ENCODE measurements at regions not wholly inside any gene's neighbourhood (a gene's known extent, or its start where the extent isn't known, plus 50 kb on each side); places are given as distances from the start of the nearest gene placed in this dataset.

DNA sequence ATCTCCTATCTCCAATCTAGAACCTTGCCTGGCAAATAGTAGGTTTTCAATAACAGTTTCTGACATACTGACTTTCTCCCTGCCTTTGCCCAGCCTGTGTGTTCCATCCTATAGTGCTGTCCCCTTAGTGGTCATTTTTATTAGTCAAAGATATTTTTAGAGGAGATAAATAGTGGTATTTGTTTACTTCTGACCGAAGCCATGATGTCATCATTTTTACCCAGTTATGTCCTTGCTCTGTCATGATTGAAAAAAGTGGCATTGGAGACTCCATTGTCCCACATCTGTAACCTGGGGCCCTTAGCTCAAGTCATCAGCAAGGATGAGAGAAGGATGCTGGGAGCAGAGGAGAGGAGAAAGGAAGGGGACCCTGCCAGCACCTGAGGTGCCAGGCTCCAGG is 80.6 kb upstream of the ATP2B2 start:
- no peak overlapping the region for H3K27ac Mint-ChIP-seq
- H3K27me3 ChIP-seq (ENCODE audit: insufficient read depth, low read length), result peaks cover 3% of the 10 kb centered on the region
- H3K4me3 Mint-ChIP-seq, result no peak overlapping the region
- no peaks in the 10 kb centered on the region for H3K9me3 ChIP-seq (ENCODE audit: control insufficient read depth in 1 of 2, low read length in 2 of 2)
- no peak overlapping the region for H3K27ac ChIP-seq (ENCODE audit: low read depth, low read length)
- no peak for DNase-seq
- peaks cover 17 to 22% of the 10 kb centered on the region in 2 donors for H3K27me3 Mint-ChIP-seq
- no peak overlapping the region for H3K4me3 ChIP-seq (ENCODE audit: low read length in 2 of 2)
- H3K4me1 ChIP-seq (ENCODE audit: insufficient read depth, low read length), result no peaks in the 10 kb centered on the region
- POLR2A ChIA-PET (ENCODE audit: partially characterized antibody), result no interaction called here
- CTCF ChIA-PET (ENCODE audit: partially characterized antibody), result no interaction called here
- no peaks in the 10 kb centered on the region for H3K36me3 ChIP-seq (ENCODE audit: insufficient read depth, low read length)
- intact Hi-C loops (cut with micrococcal nuclease), result no loop called here
- no peaks in the 10 kb centered on the region for H3K36me3 Mint-ChIP-seq
- H3K9me3 Mint-ChIP-seq, result peaks cover 0 to 5% (median 0%) of the 10 kb centered on the region in 8 donors
- H3K4me1 Mint-ChIP-seq, result peaks cover 0 to 1% (median 0%) of the 10 kb centered on the region in 4 donors

DNA sequence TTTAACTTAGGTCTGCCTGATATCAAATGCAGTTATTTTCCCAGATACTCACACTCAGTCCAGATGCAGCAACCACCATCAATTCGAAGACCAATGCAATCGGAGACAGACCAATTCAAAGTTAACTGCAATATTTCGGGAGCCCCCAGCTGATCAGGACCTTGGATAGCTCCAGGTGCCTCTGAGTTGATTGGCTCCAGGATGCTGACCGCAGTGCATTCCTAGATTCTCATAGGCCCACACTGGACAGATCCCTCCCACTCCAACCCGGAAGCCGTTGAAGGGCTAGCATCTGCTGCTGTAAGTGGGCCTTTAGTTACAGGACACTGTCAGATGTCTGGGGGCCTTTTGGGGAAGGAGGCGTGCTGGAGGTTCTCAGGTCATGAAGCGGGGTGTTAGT is 89.5 kb upstream of the ATP2B2 start:
- CTCF ChIA-PET (ENCODE audit: partially characterized antibody), result no interaction called here
- Mint-ChIP-seq H3K4me1 (no peaks in the 10 kb centered on the region), H3K27ac (no peak overlapping the region), H3K36me3 (no peaks in the 10 kb centered on the region), H3K9me3 (peaks cover 0 to 2% (median 0%) of the 10 kb centered on the region in 8 donors), H3K4me3 (no peak overlapping the region), H3K27me3 (peaks cover 6 to 17% of the 10 kb centered on the region in 2 donors)
- Histone ChIP-seq H3K27ac (ENCODE audit: low read depth, low read length) (no peak overlapping the region), H3K27me3 (ENCODE audit: insufficient read depth, low read length) (no peaks in the 10 kb centered on the region), H3K9me3 (ENCODE audit: control insufficient read depth in 1 of 2, low read length in 2 of 2) (no peaks in the 10 kb centered on the region), H3K36me3 (ENCODE audit: insufficient read depth, low read length) (no peaks in the 10 kb centered on the region), H3K4me3 (ENCODE audit: low read length in 2 of 2) (no peak overlapping the region), H3K4me1 (ENCODE audit: insufficient read depth, low read length) (no peaks in the 10 kb centered on the region)
- POLR2A ChIA-PET (ENCODE audit: partially characterized antibody), result interaction anchor here (1.2 kb wide), 1 partner anchor 8 kb away, joined by 4 read pairs; no protein-coding TSS in a partner anchor
- peak in 4 of 5 donors; percentile 26 to 38 (median 35) for DNase-seq
- intact Hi-C loops (cut with micrococcal nuclease), result no loop called here

DNA sequence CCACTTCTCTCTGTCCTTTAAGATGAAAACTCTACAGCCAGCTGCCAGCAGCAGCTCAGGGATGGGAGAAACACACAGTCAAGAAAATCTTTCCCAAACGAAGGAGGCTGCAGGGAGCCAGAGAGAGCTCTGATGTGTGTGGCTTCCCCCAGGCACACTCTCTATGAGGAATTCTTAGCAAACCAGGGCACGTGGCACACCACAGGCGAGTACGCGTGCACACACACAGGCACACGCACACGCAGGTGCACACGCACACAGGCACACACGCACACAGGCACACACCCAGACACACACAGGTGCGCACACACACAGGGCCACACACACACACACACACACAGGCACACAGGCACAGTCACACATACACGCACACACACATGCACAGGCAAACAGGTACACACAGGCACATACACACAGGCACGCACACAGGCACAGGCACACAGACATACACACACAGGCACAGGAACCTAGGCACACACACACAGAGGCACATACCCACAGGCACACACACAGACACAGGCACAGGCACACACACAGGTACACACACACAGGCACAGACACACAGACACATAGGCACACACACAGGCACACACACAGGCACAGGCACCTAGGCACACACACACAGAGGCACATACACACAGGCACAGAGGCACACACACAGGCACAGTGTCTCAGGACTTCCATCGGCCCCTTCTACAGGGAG is 91.5 kb upstream of the ATP2B2 start:
- Mint-ChIP-seq H3K27ac (no peak overlapping the region), H3K4me3 (no peak overlapping the region), H3K9me3 (peaks cover 0 to 2% (median 0%) of the 10 kb centered on the region in 8 donors), H3K36me3 (no peaks in the 10 kb centered on the region), H3K4me1 (peaks cover 0 to 6% (median 2%) of the 10 kb centered on the region in 4 donors), H3K27me3 (peaks cover 6 to 13% of the 10 kb centered on the region in 2 donors)
- H3K4me3 ChIP-seq (ENCODE audit: low read length in 2 of 2), result no peak overlapping the region
- ChIA-PET POLR2A (ENCODE audit: partially characterized antibody) (no interaction called here), CTCF (ENCODE audit: partially characterized antibody) (no interaction called here)
- H3K4me1 ChIP-seq (ENCODE audit: insufficient read depth, low read length), result peaks cover 10% of the 10 kb centered on the region
- H3K36me3 ChIP-seq (ENCODE audit: insufficient read depth, low read length), result no peaks in the 10 kb centered on the region
- H3K27ac ChIP-seq (ENCODE audit: low read depth, low read length), result no peak overlapping the region
- H3K27me3 ChIP-seq (ENCODE audit: insufficient read depth, low read length), result no peaks in the 10 kb centered on the region
- no peak for DNase-seq
- intact Hi-C loops (cut with micrococcal nuclease), result no loop called here
- no peaks in the 10 kb centered on the region for H3K9me3 ChIP-seq (ENCODE audit: control insufficient read depth in 1 of 2, low read length in 2 of 2)

DNA sequence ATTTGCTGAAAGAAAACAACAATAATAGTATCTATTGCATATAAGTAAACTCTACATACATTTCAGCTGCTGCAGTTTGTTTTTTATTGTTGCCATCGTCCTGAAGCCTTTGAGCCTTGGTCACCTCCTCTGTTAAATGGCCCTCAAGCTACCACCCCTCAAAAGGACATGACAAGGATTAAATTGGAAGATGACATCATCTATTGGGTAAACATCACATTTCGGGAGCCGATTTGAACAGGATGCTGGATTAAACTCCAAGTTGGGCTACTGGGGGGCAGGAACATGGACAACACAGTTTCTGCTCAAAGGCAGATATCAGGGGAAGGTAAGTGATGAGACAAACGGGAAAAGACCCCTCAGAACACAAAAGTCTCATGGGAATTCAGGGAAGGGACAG is 92.3 kb upstream of the ATP2B2 start:
- peaks cover 7 to 14% (median 10%) of the 10 kb centered on the region in 4 donors for H3K4me1 Mint-ChIP-seq
- CTCF ChIA-PET (ENCODE audit: partially characterized antibody), result no interaction called here
- no peaks in the 10 kb centered on the region for H3K9me3 ChIP-seq (ENCODE audit: control insufficient read depth in 1 of 2, low read length in 2 of 2)
- H3K9me3 Mint-ChIP-seq, result peaks cover 0 to 2% (median 0%) of the 10 kb centered on the region in 8 donors
- no peak overlapping the region for H3K27ac ChIP-seq (ENCODE audit: low read depth, low read length)
- no peaks in the 10 kb centered on the region for H3K36me3 Mint-ChIP-seq
- no peaks in the 10 kb centered on the region for H3K36me3 ChIP-seq (ENCODE audit: insufficient read depth, low read length)
- no peaks in the 10 kb centered on the region for H3K27me3 ChIP-seq (ENCODE audit: insufficient read depth, low read length)
- no peak for DNase-seq
- H3K4me1 ChIP-seq (ENCODE audit: insufficient read depth, low read length), result peaks cover 18% of the 10 kb centered on the region
- intact Hi-C loops (cut with micrococcal nuclease), result no loop called here
- peaks cover 6 to 13% of the 10 kb centered on the region in 2 donors for H3K27me3 Mint-ChIP-seq
- no peak overlapping the region for H3K4me3 ChIP-seq (ENCODE audit: low read length in 2 of 2)
- POLR2A ChIA-PET (ENCODE audit: partially characterized antibody), result interaction anchor here (0.7 kb wide), 1 partner anchor 406 kb away, joined by 4 read pairs; no protein-coding TSS in a partner anchor
- H3K27ac Mint-ChIP-seq, result no peak overlapping the region
- no peak overlapping the region for H3K4me3 Mint-ChIP-seq

DNA sequence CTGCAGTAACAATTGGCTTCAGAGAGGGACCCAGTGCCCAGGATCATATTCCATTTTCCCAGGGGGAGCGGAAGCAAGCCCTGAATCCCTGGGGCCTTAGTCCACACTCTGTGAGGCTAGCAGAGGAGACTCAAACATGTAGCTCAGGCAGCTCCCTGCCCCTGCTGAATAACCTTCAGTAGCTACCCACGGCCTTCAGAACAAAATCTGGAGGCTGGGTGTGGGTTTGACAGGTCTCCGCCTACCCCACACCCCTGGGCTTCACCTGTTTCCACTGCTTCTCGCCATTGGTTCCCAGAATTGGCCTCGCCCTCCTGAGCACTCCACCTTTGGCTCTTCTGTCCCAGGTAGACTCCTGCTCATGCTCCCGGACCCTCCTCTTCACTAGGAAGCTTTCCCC is 93.6 kb upstream of the ATP2B2 start:
- Histone ChIP-seq H3K27ac (ENCODE audit: low read depth, low read length) (no peak overlapping the region), H3K9me3 (ENCODE audit: control insufficient read depth in 1 of 2, low read length in 2 of 2) (no peaks in the 10 kb centered on the region), H3K4me1 (ENCODE audit: insufficient read depth, low read length) (peaks cover 31% of the 10 kb centered on the region), H3K4me3 (ENCODE audit: low read length in 2 of 2) (no peak overlapping the region), H3K27me3 (ENCODE audit: insufficient read depth, low read length) (no peaks in the 10 kb centered on the region), H3K36me3 (ENCODE audit: insufficient read depth, low read length) (no peaks in the 10 kb centered on the region)
- H3K27ac Mint-ChIP-seq, result no peak overlapping the region
- no peak for DNase-seq
- H3K4me3 Mint-ChIP-seq, result no peak overlapping the region
- ChIA-PET POLR2A (ENCODE audit: partially characterized antibody) (no interaction called here), CTCF (ENCODE audit: partially characterized antibody) (interaction anchor here (0.6 kb wide), 1 partner anchor 191 kb away, joined by 3 read pairs; no protein-coding TSS in a partner anchor)
- intact Hi-C loops (cut with micrococcal nuclease), result no loop called here
- H3K27me3 Mint-ChIP-seq, result peaks cover 6 to 14% of the 10 kb centered on the region in 2 donors
- H3K4me1 Mint-ChIP-seq, result peaks cover 19 to 27% (median 23%) of the 10 kb centered on the region in 4 donors
- H3K9me3 Mint-ChIP-seq, result peaks cover 0 to 2% (median 0%) of the 10 kb centered on the region in 8 donors
- H3K36me3 Mint-ChIP-seq, result no peaks in the 10 kb centered on the region

DNA sequence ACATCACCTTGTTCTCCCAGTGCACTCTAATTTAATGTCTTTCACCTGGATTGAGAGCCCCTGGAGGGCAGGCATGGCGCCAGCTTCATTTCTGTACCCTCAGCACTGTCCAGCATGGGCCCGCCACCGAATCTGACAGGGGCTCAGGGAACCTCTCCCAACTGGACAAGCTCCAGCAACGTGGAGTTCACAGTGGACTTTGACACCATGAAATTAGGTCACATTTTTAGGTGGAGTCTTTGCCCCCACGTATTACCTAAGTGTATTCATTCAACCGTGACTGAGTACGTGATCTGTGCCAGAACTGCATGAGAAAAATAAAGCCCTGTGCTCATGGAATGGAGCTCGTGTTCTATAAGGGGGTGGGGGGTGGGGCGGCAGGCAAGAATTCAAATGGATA is 94.1 kb upstream of the ATP2B2 start:
- H3K9me3 Mint-ChIP-seq, result peaks cover 0 to 2% (median 0%) of the 10 kb centered on the region in 8 donors
- no peak overlapping the region for H3K27ac Mint-ChIP-seq
- ChIA-PET CTCF (ENCODE audit: partially characterized antibody) (interaction anchor here (0.6 kb wide), 1 partner anchor 192 kb away, joined by 3 read pairs; no protein-coding TSS in a partner anchor), POLR2A (ENCODE audit: partially characterized antibody) (no interaction called here)
- peaks cover 23 to 32% (median 27%) of the 10 kb centered on the region in 4 donors for H3K4me1 Mint-ChIP-seq
- H3K27me3 Mint-ChIP-seq, result peaks cover 4 to 14% of the 10 kb centered on the region in 2 donors
- H3K36me3 Mint-ChIP-seq, result no peaks in the 10 kb centered on the region
- DNase-seq, result no peak
- Histone ChIP-seq H3K4me3 (ENCODE audit: low read length in 2 of 2) (no peak overlapping the region), H3K36me3 (ENCODE audit: insufficient read depth, low read length) (no peaks in the 10 kb centered on the region), H3K27me3 (ENCODE audit: insufficient read depth, low read length) (no peaks in the 10 kb centered on the region), H3K9me3 (ENCODE audit: control insufficient read depth in 1 of 2, low read length in 2 of 2) (no peaks in the 10 kb centered on the region), H3K27ac (ENCODE audit: low read depth, low read length) (no peak overlapping the region), H3K4me1 (ENCODE audit: insufficient read depth, low read length) (peaks cover 35% of the 10 kb centered on the region)
- H3K4me3 Mint-ChIP-seq, result no peak overlapping the region
- intact Hi-C loops (cut with micrococcal nuclease), result no loop called here

DNA sequence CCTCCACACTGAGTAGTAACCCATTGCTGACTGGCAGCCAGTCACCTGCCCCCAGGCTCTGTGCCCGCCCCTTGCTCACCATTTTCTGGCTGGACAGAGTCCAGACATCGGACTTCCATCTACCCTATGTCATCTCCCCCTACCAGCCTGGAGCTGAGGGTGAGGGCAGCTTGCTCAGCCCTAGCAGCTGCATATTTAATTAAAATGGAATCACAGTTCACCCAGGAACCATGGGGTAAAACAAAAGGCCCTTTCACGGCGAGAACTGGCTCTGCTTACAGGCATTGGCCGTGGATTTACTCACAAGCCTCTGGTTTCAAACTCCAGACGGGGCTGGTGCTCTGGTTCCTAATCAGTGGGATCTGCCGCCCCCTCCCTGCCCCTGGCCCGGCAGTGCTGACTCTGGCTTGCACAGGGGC is 94.9 kb upstream of the ATP2B2 start:
- no peaks in the 10 kb centered on the region for H3K36me3 ChIP-seq (ENCODE audit: insufficient read depth, low read length)
- no peaks in the 10 kb centered on the region for H3K27me3 ChIP-seq (ENCODE audit: insufficient read depth, low read length)
- H3K4me1 ChIP-seq (ENCODE audit: insufficient read depth, low read length), result peaks cover 41% of the 10 kb centered on the region
- H3K36me3 Mint-ChIP-seq, result no peaks in the 10 kb centered on the region
- intact Hi-C loops (cut with micrococcal nuclease), result loop anchor here (10.0 kb wide), 1 partner anchor 256 kb away; no protein-coding TSS in a partner anchor
- no peak overlapping the region for H3K27ac ChIP-seq (ENCODE audit: low read depth, low read length)
- no peak overlapping the region for H3K27ac Mint-ChIP-seq
- no peaks in the 10 kb centered on the region for H3K9me3 ChIP-seq (ENCODE audit: control insufficient read depth in 1 of 2, low read length in 2 of 2)
- CTCF ChIA-PET (ENCODE audit: partially characterized antibody), result no interaction called here
- peaks cover 4 to 12% of the 10 kb centered on the region in 2 donors for H3K27me3 Mint-ChIP-seq
- H3K4me1 Mint-ChIP-seq, result peaks cover 29 to 39% (median 33%) of the 10 kb centered on the region in 4 donors
- no peak overlapping the region for H3K4me3 ChIP-seq (ENCODE audit: low read length in 2 of 2)
- DNase-seq, result no peak
- no peak overlapping the region for H3K4me3 Mint-ChIP-seq
- no peaks in the 10 kb centered on the region for H3K9me3 Mint-ChIP-seq
- POLR2A ChIA-PET (ENCODE audit: partially characterized antibody), result no interaction called here
